A172 (cell line): ENCODE measurements at regions not wholly inside any gene's neighbourhood (a gene's known extent, or its start where the extent isn't known, plus 50 kb on each side); places are given as distances from the start of the nearest gene placed in this dataset.

Experiments
- DNase-seq: peaks from one replicate; pipeline ENCODE4 v3.0.0-alpha.2; 2015; ENCODE audit warnings: low spot score

DNA sequence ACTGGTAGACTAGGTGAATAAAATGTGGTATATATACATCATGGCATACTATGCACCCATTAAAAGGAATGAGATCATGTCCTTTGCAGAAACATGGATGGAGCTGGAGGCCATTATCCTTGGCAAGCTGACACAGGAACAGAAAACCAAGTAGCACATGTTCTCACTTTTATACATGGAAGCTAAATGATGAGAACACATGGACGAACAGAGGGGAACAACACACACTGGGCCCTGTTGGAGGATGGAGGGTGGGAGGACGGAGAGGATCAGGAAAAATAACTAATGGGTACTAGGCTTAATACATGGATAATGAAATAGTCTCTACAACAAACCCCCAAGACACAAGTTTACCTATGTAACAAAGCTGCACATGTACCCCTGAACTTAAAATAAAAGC lies 780.0 kb downstream of the DACH1 start:
- no peak for DNase-seq

DNA sequence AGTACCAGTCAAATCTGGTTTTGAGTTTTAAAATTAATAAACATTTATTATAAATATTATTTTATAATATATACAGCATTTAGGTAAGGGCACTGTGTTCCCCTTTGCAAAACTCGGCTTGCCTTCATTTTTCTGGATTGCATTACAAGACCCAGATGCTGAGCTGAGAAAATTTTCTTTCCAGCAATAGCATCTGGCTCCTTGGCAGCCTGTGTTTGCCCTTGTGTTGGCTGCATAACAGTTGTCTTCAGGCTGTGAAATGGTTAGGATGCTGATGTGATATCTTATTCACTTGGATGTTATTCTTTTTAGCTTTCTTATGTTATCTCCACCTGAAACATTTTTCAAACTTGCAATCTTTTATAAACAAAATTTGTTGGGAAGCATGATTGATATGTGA lies 784.4 kb downstream of the DACH1 start:
- no peak for DNase-seq

DNA sequence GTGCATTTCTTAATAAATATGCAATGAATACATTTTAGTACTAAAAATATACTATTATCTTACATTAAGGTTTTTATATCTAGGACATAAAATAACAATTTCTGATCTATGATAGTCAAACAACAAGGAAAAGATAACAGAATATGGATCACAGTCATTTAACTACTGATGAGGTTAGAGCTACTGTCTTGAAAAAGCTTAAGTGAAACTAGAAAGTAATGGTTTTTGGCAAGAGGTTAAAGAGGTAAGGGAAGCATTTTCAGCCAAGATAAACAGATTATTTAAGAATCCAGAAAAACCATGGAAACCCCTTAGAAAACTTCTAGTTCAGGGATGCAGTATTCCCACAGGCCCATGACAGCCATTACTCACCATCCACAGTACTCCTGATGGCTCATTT lies 787.4 kb downstream of the DACH1 start:
- DNase-seq = no peak

DNA sequence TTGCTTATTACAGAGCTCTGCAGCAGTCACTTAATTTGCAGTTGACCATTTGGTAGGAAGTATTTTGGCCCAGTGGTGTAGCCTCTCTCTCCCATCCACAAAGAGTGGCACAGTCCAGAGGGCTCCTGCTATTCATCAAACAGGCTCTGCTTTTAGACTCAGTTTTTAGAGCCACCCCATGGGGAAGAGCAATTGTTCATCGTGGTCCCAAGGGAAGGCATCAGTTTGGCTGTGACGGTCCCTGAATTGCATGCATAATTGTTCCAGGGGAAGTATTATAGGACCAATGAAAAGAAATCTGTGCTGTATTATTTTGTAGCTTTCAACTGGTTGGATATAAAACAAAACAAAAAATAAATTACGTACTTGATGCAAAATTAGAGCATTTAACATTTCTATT lies 799.0 kb downstream of the DACH1 start:
- no peak for DNase-seq

DNA sequence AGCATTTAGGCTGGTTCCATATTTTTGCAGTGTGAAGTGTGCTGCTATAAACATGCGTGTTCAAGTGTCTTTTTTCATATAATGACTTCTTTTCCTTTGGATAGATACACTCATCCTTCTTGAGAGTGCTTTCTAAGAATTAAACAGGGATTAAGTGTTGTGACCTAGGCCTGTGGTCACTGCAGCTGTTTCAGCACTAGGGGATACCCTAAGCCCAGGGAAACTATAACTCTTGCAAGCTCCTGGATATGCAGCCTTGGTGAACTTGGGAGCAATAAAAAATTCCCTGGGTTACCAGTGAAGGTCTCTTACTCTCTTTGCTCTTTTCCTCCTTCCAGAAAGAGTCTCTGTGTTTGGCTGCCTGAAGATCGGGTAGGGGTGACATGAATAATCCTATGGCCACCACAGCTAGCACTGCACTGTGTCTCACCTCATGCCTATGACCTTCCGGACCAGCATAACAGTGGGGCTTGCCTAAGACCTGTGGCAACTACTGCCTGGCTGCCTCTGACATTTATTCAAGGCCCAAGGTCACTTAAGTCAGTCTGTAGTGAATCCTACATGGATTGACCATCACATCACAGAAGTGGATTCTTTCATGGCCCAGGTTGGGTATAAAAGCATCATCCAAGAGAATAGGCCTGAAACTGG lies 799.7 kb downstream of the DACH1 start:
- no peak for DNase-seq

DNA sequence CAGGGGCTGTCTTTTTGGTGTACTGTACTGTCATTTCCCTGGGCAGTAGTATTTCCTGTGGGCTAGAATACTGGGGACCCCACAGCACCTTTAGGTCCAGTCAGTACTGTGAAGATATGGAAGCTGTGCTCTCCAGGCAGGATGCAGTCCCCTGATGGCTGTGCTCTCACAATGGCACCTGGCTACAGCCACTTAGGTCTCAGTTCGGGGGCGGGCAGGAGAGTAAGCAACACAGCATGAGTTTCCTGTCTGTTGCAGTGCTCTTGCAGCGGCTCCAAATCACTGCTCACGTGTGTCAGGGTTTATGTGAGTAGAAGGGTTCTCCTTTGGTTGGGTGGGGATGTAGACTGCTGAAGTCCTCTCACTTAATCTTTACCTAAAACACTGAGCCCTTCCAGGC lies 810.4 kb downstream of the DACH1 start:
- no peak for DNase-seq

DNA sequence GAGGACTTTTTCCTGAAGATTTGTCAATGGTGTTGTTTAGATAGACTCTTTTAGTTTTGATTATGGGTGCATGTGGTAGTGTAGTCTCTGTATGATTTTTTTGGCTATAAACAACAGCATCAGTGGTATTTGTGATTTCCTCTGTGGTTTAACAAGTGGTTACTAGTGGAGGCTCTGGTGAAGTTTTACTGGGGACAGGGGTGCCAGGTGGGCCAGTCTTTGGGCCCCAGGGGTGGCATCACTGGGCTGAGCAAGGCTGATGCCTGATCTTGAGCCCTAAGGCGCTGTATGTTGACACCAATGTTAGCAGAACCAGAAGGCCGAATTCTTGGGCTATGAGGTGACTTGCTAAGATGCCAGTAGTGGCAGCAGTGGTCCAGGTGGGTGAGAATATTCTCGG lies 811.4 kb downstream of the DACH1 start:
- no peak for DNase-seq

DNA sequence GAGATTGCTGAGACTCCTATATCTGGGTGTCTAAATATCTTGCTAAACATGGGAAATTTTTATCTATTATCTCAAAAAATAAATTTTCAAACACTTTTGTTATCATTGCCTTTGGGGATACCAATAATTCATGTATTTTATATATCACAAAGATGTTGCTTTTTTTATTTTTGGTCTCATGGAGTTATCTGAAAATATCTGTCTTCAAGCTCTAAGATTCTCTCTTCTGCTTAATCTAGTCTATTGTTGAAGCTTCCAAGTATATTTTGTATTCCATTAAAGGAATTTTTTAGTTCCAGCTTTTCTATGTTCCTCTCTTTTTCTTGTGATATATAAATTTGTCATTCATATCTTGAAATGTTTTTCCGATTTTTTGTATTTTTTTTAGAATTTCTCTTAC lies 812.0 kb downstream of the DACH1 start:
- no peak for DNase-seq

DNA sequence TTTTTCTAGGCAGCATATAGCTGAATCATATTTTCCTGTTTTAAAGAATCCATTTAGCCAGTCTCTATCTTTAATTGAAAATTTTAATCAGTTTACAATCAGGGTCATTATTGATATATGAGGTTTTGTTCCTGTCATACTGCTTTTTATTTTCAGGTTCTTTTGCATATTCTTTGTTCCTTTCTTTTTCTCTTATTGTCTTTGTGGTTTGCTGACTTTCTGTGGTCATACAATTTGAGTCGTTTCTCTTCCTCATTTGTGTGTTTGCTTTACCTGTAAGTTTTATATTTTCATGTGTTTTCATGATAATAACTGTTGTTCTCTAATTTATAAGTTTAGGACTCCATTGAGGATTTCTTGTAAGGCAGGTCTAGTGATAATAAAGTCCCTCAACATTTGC lies 812.6 kb downstream of the DACH1 start:
- DNase-seq = no peak

DNA sequence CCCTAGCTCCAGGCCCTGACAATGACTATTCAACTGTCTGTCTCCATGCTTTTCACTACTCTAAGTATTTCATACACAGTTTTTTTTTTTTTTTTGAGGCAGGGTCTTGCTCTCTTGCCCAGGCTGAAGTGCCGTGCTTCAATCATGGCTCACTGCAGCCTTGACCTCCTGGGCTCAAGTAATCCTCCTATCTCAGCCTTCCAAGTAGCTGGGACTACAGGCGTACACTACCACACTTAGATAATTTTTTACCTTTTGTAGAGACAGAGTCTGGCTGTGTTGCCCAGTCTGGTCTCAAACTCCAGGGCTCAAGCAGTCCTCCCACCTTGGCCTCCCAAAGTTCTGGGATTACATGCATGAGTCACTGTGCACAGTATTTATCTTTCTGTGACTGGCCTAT lies 815.4 kb downstream of the DACH1 start:
- DNase-seq = no peak

DNA sequence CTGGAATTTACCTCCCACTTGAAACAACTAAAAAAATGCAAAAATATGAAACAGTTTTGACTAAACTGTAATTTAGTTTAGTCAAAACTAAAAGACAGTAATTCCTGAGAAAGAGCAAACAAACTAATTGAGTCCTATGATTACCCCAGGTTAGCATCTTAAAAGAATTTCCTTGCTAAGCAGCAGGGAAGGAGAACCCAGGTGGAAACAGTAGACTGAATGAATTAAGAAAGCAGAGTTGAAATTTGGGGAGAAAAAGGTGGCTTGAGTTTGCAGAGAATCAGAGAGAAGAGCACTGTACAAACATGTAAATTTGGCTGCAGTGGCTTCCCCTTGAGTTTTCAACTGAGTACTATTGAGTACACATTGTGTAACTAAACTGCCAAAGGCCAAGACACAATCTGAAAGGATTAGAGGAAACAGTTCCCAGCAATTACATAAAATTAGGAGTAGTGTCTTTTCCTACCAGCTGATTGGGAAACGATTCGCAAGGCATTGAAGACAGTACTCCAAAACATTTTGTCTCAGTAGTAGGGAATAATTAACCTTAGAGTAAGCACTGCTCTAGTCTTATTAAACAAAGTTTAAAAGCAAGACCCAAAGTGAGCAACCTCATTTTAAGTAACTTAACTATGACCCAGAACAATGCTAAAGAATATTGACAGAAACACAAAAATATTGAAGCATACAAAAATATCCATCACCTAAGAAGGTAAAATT lies 820.5 kb downstream of the DACH1 start:
- no peak for DNase-seq

DNA sequence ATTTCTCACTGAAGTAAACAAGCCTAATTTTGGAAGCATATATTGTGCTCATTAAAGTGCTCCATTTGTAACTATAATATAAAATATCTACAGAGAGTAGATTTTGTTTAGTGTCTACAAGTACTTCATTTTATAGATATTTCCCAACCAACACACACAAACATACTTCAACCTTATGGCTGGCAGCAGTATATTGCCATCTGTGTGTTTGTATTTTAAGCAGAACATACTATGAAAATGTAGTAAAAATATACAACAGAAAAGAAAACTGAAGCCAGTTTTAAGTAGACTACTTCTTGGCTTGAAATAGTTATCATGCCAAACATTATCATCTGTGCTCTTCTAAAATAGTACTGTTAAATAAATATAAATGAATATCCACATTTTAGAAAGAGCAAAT lies 821.9 kb downstream of the DACH1 start:
- no peak for DNase-seq

DNA sequence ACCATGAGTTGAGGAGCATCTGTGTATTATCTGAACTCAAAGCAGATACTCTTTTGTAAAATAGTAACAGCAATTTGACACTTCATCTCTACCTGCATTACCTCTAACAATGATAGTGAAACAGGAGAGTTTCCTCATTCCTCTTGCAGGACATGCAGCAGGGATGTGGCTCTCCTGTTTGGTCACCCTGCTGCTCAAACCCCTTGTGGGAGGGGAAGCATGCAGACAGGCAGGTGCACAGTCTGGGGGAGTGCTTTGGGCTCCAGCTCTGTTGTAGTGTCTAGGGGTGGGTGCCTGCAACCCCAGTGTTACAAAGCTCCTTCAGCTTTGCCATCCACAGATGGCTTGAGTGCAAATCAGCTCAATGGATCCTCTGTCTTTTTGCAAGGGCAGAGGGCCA lies 827.6 kb downstream of the DACH1 start:
- DNase-seq = no peak

DNA sequence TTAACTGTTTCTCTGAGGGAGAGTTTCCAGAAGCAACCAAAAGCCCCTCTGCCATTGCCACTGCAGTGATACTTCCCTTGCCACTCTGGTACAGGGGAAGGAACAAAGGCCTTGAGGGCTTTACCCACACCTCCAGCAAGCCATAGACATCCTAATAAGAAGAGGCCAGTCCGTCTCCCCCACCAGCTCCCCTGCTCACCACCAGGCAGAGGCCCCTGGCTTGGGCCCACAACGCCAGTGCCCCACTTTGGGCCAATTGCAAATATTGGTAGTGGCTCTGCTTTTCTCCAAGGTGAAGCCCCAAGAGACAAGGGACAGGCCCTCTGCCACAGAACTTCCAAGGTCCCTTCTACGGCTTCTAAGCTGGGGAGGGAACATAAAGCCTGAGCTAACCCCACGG lies 833.0 kb downstream of the DACH1 start:
- no peak for DNase-seq

DNA sequence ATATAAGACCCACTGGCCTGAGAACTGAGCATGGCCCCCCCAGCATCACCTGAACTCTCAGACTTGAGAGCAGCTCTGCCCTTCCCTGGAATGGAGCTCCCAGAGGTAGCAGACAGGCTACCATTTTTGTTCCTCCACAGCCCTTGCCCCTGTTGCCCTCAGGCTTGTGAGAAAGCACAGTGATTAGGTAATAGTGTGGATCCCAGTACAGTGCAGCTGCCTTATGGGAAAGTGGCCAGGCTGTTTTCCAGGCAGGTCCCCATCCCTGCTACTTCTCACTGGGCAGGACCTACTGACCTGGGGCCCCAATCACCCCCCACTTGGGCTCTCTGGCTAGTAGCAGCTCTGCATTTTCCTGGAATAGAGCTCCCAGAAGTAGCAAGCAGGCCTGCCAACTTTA lies 834.0 kb downstream of the DACH1 start:
- DNase-seq = no peak

DNA sequence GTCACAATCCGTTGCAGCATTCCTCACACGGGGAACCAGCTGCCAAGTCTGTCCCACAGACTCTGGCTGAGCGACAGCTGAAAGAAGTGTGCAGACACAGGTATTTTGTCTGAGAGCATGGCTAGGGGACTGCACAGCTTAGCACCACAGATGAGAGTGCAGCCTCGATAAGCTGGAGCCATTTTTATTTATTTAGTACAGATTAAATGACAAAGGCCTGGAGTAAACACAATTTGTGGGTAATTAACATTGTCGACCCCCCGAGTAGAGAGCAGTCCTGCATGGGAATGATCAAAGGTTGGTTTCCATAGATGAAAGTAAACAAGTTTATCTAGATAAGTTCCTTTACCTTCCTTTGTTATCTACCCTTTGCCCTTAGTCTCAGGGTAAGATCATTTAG lies 836.2 kb downstream of the DACH1 start:
- no peak for DNase-seq

DNA sequence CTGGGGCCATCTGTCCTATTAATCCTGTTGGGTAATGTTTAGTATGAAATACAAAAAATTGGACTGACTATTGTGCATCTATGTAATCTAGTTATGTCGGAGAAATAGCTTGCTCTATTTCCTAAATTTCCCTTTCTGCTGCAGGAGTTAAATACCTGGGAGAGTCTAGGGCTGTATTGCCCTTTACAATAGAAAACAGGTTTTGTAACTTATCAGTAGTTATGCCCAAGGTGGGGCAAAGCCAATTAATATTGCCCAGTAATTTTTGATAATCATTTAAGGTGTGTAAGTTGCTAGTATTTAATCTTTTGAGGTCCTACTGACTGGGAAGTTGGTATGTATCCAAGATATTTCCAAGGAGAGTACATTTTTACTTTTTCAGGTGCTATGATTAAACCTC lies 838.1 kb downstream of the DACH1 start:
- no peak for DNase-seq

DNA sequence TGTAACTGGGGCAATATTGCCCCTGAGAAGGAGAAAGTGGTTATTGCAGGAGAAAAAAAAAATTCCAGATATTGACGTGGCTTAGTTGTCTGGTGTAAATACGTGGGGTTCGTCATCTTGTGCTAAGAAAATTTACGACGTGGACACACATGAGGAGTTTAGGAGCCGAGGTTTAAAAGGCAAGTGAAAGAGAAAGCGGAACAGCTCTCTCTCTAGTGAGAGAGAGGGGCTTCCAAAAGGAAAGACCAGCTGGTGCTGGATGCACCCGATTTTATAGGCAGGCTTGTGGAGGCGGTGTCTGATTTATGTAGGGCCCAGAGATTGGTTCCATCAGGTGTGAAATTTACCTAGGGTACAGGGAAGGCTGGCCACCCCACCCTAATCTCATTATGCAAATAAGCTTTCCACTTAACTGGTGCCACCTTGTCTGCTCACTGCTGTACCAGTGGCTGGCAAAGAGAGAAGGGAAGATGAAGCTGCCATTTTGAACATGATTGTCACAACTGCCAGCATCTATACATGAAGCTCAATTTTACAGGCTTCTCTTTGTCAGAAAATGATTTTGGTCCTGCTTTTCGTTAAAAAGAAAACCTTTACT lies 845.1 kb downstream of the DACH1 start:
- DNase-seq = no peak

DNA sequence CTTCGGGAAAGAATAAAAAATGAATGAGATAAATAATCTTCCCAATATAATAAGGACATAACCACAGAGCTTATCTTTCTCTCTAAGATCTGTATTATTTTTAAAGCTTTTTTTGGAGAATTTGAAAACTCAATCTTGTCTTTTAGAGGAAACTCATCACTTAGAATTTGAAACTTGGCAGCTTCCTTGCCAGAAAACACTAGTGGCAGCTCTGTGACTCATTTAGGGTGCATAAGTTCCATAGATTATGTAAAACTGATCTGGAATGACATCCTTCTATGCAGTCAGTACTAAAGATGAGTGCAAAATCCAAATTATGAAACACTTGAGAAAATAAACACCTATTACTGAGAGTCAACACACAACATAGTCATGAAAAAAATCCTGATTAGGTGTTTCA lies 848.0 kb downstream of the DACH1 start:
- DNase-seq = no peak

DNA sequence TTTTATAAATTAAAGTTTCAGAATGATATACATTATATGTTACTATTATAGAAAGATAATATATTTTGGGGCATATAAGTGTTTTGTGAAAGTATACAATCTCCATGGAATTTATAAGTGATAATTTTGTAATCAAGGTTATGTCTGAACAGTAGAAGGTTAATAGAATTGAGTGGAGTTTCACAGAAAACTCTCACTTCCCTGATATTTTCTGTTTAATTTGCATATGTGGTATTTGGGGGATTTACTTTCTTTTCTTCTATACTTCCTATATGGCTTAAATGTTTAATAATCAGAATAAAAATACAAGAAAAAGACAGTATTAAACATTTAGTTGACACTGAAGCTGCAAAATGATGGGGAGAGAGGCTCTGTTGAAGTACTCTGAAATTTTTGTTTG lies 848.5 kb downstream of the DACH1 start:
- no peak for DNase-seq

DNA sequence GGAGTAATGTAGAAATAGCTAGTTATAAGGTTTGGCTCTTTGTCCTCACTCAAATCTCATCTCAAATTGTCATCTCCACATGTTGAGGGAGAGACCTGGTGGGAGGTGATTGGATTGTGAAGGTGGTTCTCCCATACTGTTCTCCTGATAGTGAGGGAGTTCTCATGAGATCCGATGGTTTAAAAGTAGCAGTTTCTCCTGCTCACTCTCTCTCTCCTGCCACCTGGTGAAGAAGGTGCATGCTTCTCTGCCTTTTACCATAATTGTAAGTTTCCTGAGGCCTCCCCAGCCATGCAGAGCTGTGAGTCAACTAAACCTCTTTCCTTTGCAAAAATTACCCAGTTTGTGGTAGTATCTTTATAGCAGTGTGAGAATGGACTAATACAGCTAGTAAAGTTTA lies 849.4 kb downstream of the DACH1 start:
- no peak for DNase-seq

DNA sequence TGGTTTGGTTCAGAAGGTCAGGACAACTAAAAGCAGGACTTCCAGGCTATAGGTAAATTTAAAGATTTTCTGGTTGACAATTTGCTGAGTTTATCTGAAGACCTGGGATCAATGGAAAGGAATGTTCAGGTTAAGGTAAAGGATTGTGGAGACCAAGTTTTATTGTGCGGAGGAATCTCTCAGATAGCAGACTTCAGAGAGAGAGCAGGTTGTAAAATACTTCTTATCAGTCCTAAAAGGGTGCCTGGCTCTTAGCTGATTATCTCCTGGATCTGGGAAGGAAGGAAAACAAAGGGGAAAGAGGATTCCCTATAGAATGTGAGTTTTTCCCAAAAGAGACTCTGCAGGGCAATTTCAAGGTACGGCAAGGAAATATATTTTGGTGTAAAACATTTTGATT lies 851.5 kb downstream of the DACH1 start:
- no peak for DNase-seq

DNA sequence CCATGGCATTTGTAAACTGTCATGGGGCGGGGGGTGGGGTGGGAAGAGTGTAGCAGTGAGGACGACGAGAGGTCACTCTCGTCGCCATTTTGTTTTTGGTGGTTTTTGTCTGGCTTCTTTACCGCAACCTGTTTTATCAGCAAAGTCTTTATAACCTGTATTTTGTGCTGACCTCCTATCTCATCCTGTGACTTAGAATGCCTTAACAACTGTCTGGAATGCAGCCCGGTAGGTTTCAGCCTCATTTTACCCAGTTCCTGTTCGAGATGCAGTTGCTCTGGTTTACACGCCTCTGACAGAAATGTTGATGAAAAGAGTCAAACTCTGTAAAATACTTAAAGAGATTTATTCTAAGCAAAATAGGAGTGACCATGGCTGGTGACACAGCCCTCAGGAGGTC lies 852.0 kb downstream of the DACH1 start:
- no peak for DNase-seq

DNA sequence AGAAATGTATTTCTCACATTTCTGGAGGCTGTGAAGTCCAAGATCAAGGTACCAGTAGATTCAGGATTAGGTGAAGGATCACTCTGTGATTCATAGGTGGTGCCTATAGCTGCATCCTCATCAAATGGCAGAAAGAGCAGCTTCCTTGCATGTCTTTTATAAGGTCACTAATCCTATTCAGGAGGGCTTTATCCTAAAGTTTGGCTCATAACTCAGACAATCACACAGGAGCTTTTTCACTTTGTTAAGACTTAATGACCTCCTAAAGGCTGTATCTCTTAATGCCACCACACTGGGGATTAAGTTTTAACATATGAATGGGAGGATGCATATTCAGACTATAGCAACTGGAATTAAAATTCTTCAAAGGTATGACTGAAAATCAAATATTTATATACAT lies 861.1 kb downstream of the DACH1 start:
- no peak for DNase-seq
